Activated CD8-positive, alpha-beta T cell treated with anti-CD3 and anti-CD28 coated beads for 36 hours (primary cell): ENCODE measurements at regions not wholly inside any gene's neighbourhood (a gene's known extent, or its start where the extent isn't known, plus 50 kb on each side); places are given as distances from the start of the nearest gene placed in this dataset.

ENCODE experiments used
- ATAC-seq: fragments of 200-7000 bp; cut with Tn5 transposase; one replicate; pipeline ENCODE4 v1.10.0; 2021; ENCODE audit warnings: mild to moderate bottlenecking, moderate library complexity
- CTCF ChIA-PET: fragments of 350-600 bp; sonication (Branson Sonifier 250); formaldehyde crosslinking; loops from one replicate; lab custom pipeline; 2021; ENCODE audit warnings: antibody characterized with exemption; lab: Charles Lee
- POLR2A ChIA-PET: fragments of 350-600 bp; sonication (Branson Sonifier 250); formaldehyde crosslinking; loops from one replicate; lab custom pipeline; 2021; ENCODE audit warnings: antibody characterized with exemption; lab: Charles Lee
- DNase-seq: peaks from one replicate; pipeline ENCODE4 v3.0.0-alpha.2; 2020
- H3K27ac Mint-ChIP-seq: one replicate; pipeline ENCODE4 v1.8.0; 2021; ENCODE audit warnings: mild to moderate bottlenecking, mixed read lengths
- H3K27me3 Mint-ChIP-seq: one replicate; pipeline ENCODE4 v1.8.0; 2021; ENCODE audit warnings: mixed read lengths
- H3K36me3 Mint-ChIP-seq: one replicate; pipeline ENCODE4 v1.8.0; 2021; ENCODE audit warnings: low read depth, mixed read lengths
- H3K4me1 Mint-ChIP-seq: one replicate; pipeline ENCODE4 v1.8.0; 2021; ENCODE audit warnings: low read depth, mixed read lengths
- H3K4me3 Mint-ChIP-seq: one replicate; pipeline ENCODE4 v1.8.0; 2021; ENCODE audit warnings: mild to moderate bottlenecking, moderate library complexity, mixed read lengths
- H3K9me3 Mint-ChIP-seq: one replicate; pipeline ENCODE4 v1.8.0; 2021; ENCODE audit warnings: mixed read lengths
- CTCF ChIP-seq: fragments of 200-600 bp; IDR thresholded peaks from one replicate; pipeline ENCODE4 v1.8.0; 2022; ENCODE audit warnings: antibody characterized with exemption, mild to moderate bottlenecking
- intact Hi-C: fragments of 100-400 bp; cut with micrococcal nuclease; formaldehyde crosslinking; loops from one replicate; pipeline ENCODE4 v1.10.0; 2022

- ChIA-PET POLR2A (no interaction called here), CTCF (interaction anchor here (1.3 kb wide), 1 partner anchor 15 kb away, joined by 3 read pairs; no protein-coding TSS in a partner anchor)
- intact Hi-C loops = no loop called here
- TF ChIP-seq CTCF = no peak
- no peak overlapping the region for H3K4me3 Mint-ChIP-seq
- H3K9me3 Mint-ChIP-seq = no peaks in the 10 kb centered on the region
- no peaks in the 10 kb centered on the region for H3K36me3 Mint-ChIP-seq
- DNase-seq (no peak), ATAC-seq (no peak)
- no peak overlapping the region for H3K27ac Mint-ChIP-seq
- H3K4me1 Mint-ChIP-seq = no peaks in the 10 kb centered on the region
- H3K27me3 Mint-ChIP-seq = peaks cover 8% of the 10 kb centered on the region
Measured at GRCh38 chr1:94680039-94680377, 138.4 kb upstream of the F3 start.

- Mint-ChIP-seq H3K4me1 (no peaks in the 10 kb centered on the region), H3K4me3 (no peak overlapping the region), H3K9me3 (no peaks in the 10 kb centered on the region), H3K27ac (no peak overlapping the region), H3K27me3 (peaks cover 8% of the 10 kb centered on the region), H3K36me3 (no peaks in the 10 kb centered on the region)
- ATAC-seq (no peak), DNase-seq (no peak)
- CTCF ChIA-PET = interaction anchor here (1.3 kb wide), 1 partner anchor 15 kb away, joined by 3 read pairs; no protein-coding TSS in a partner anchor
- no peak for TF ChIP-seq CTCF
- intact Hi-C loops = no loop called here
- POLR2A ChIA-PET = no interaction called here
Measured at GRCh38 chr1:94679332-94680038, 137.9 kb upstream of the F3 start.

GRCh38 chr1:94678202-94678848, 136.8 kb upstream of the F3 start:
- H3K36me3 Mint-ChIP-seq = no peaks in the 10 kb centered on the region
- TF ChIP-seq CTCF = no peak
- DNase-seq (no peak), ATAC-seq (no peak)
- H3K4me1 Mint-ChIP-seq = no peaks in the 10 kb centered on the region
- intact Hi-C loops = no loop called here
- CTCF ChIA-PET = no interaction called here
- no peak overlapping the region for H3K4me3 Mint-ChIP-seq
- no peak overlapping the region for H3K27ac Mint-ChIP-seq
- POLR2A ChIA-PET = no interaction called here
- peaks cover 8% of the 10 kb centered on the region for H3K27me3 Mint-ChIP-seq
- H3K9me3 Mint-ChIP-seq = no peaks in the 10 kb centered on the region

- ATAC-seq (no peak), DNase-seq (no peak)
- intact Hi-C loops = no loop called here
- Mint-ChIP-seq H3K4me3 (no peak overlapping the region), H3K36me3 (no peaks in the 10 kb centered on the region), H3K27ac (no peak overlapping the region), H3K4me1 (no peaks in the 10 kb centered on the region), H3K27me3 (peaks cover 9% of the 10 kb centered on the region), H3K9me3 (no peaks in the 10 kb centered on the region)
- no peak for TF ChIP-seq CTCF
- POLR2A ChIA-PET = no interaction called here
- CTCF ChIA-PET = no interaction called here
Measured at GRCh38 chr1:94677714-94678113, 136.2 kb upstream of the F3 start.

GRCh38 chr1:94677087-94677486, 135.5 kb upstream of the F3 start:
- Mint-ChIP-seq H3K27ac (no peak overlapping the region), H3K9me3 (no peaks in the 10 kb centered on the region), H3K27me3 (peaks cover 9% of the 10 kb centered on the region), H3K36me3 (no peaks in the 10 kb centered on the region), H3K4me1 (no peaks in the 10 kb centered on the region), H3K4me3 (no peak overlapping the region)
- intact Hi-C loops = no loop called here
- no peak for TF ChIP-seq CTCF
- DNase-seq = no peak
- CTCF ChIA-PET = no interaction called here
- POLR2A ChIA-PET = no interaction called here
- no peak for ATAC-seq
